Endodermal cell (in vitro differentiated cells): ENCODE measurements at regions not wholly inside any gene's neighbourhood (a gene's known extent, or its start where the extent isn't known, plus 50 kb on each side); places are given as distances from the start of the nearest gene placed in this dataset.

ENCODE experiments used
- DNase-seq: peaks from one replicate; pipeline ENCODE4 v3.0.0-alpha.2; 2017
- H3K27ac ChIP-seq: 2 replicates; pipeline ENCODE4 v1.5.1; 2013; ENCODE audit warnings: mild to moderate bottlenecking, low read depth, low read length, moderate library complexity
- H3K27me3 ChIP-seq: 2 replicates; pipeline ENCODE4 v1.6.1; 2013; ENCODE audit warnings: mild to moderate bottlenecking, low read length, moderate library complexity; ENCODE audit not compliant: insufficient read depth, control insufficient read depth, poor library complexity, severe bottlenecking
- H3K36me3 ChIP-seq: 2 replicates; pipeline ENCODE4 v1.7.0; 2013; ENCODE audit warnings: mild to moderate bottlenecking, low read length, moderate library complexity; ENCODE audit not compliant: control insufficient read depth, insufficient read depth
- H3K4me1 ChIP-seq: one replicate; pipeline ENCODE4 v1.7.0; 2013; ENCODE audit warnings: low read length; ENCODE audit not compliant: control insufficient read depth, insufficient read depth
- H3K4me3 ChIP-seq: 2 replicates; pipeline ENCODE4 v1.5.1; 2013; ENCODE audit warnings: mild to moderate bottlenecking, low read length, moderate library complexity
- H3K9ac ChIP-seq: 2 replicates; pipeline ENCODE4 v1.6.1; 2013; ENCODE audit warnings: mild to moderate bottlenecking, low read length, moderate library complexity; ENCODE audit not compliant: poor library complexity, severe bottlenecking; ENCODE audit errors: extremely low read depth
- H3K9me3 ChIP-seq: 2 replicates; pipeline ENCODE4 v1.6.1; 2013; ENCODE audit warnings: mild to moderate bottlenecking, low read length, moderate library complexity; ENCODE audit not compliant: control insufficient read depth
- H3K27ac Mint-ChIP-seq: 2 replicates; pipeline ENCODE4 v1.8.0; 2020; ENCODE audit warnings: mixed read lengths
- H3K27me3 Mint-ChIP-seq: 2 replicates; pipeline ENCODE4 v1.8.0; 2021; ENCODE audit warnings: mild to moderate bottlenecking, mixed read lengths; ENCODE audit not compliant: insufficient read depth
- H3K36me3 Mint-ChIP-seq: 2 replicates; pipeline ENCODE4 v1.8.0; 2020; ENCODE audit warnings: low read depth, mixed read lengths
- H3K4me1 Mint-ChIP-seq: 2 replicates; pipeline ENCODE4 v1.8.0; 2020; ENCODE audit warnings: mixed read lengths
- H3K4me3 Mint-ChIP-seq: 2 replicates; pipeline ENCODE4 v1.8.0; 2020; ENCODE audit warnings: mild to moderate bottlenecking, moderate library complexity, mixed read lengths
- H3K9me3 Mint-ChIP-seq: 2 replicates; pipeline ENCODE4 v1.8.0; 2020; ENCODE audit warnings: mild to moderate bottlenecking, mixed read lengths
- CTCF ChIP-seq: fragments of 200-600 bp; sonication (generic); conservative IDR thresholded peaks from 2 replicates; pipeline ENCODE4 v1.5.0; 2021; ENCODE audit warnings: antibody characterized with exemption, mild to moderate bottlenecking
- WGBS, 2 experiments: methylation state at CpG; one replicate each; pipeline versions ENCODE4 v1.1.5 to v1.1.7; 2013; ENCODE audit warnings: missing lambda C conversion rate in 2 of 2, mixed read lengths in 1 of 2; ENCODE audit not compliant: insufficient coverage in 1 of 2, insufficient read length in 1 of 2; 5-methylcytosine and 5-hydroxymethylcytosine counted together

- TF ChIP-seq CTCF = no peak
- Mint-ChIP-seq H3K27me3 (no peaks in the 10 kb centered on the region), H3K36me3 (no peaks in the 10 kb centered on the region), H3K9me3 (no peaks in the 10 kb centered on the region), H3K4me3 (no peak overlapping the region), H3K4me1 (peaks cover 9% of the 10 kb centered on the region), H3K27ac (no peak overlapping the region)
- H3K4me3 ChIP-seq = no peak overlapping the region
- no peaks in the 10 kb centered on the region for H3K9me3 ChIP-seq
- H3K36me3 ChIP-seq = no peaks in the 10 kb centered on the region
- H3K27ac ChIP-seq = no peak overlapping the region
- no peak for DNase-seq
- H3K9ac ChIP-seq = no peak overlapping the region
- peaks cover 6% of the 10 kb centered on the region for H3K4me1 ChIP-seq
- WGBS, 2 experiments = 90 to 92% methylated on average over 1 to 2 of the region's 2 CpGs
- H3K27me3 ChIP-seq = no peaks in the 10 kb centered on the region
Measured at GRCh38 chr2:217465100-217465499, 537.7 kb downstream of the TNS1 start.

GRCh38 chr2:217463402-217464075, 539.3 kb downstream of the TNS1 start:
- Histone ChIP-seq H3K27ac (no peak overlapping the region), H3K27me3 (no peaks in the 10 kb centered on the region), H3K4me3 (no peak overlapping the region), H3K9ac (no peak overlapping the region), H3K4me1 (peaks cover 6% of the 10 kb centered on the region), H3K9me3 (no peaks in the 10 kb centered on the region), H3K36me3 (no peaks in the 10 kb centered on the region)
- no peaks in the 10 kb centered on the region for H3K9me3 Mint-ChIP-seq
- no peaks in the 10 kb centered on the region for H3K36me3 Mint-ChIP-seq
- DNase-seq = no peak
- 90% methylated on average over 2 of the region's 2 CpGs; no CpG with 5 or more reads in 1 of the 2 experiments for WGBS, 2 experiments
- H3K27me3 Mint-ChIP-seq = no peaks in the 10 kb centered on the region
- no peak overlapping the region for H3K27ac Mint-ChIP-seq
- H3K4me1 Mint-ChIP-seq = peaks cover 9% of the 10 kb centered on the region
- TF ChIP-seq CTCF = no peak
- H3K4me3 Mint-ChIP-seq = no peak overlapping the region

GRCh38 chr2:217462121-217462520, 540.7 kb downstream of the TNS1 start:
- Mint-ChIP-seq H3K27me3 (no peaks in the 10 kb centered on the region), H3K4me3 (no peak overlapping the region), H3K4me1 (peaks cover 13% of the 10 kb centered on the region), H3K9me3 (peaks cover 3% of the 10 kb centered on the region), H3K36me3 (no peaks in the 10 kb centered on the region), H3K27ac (no peak overlapping the region)
- DNase-seq = no peak
- Histone ChIP-seq H3K4me1 (peaks cover 4% of the 10 kb centered on the region), H3K27me3 (no peaks in the 10 kb centered on the region), H3K9ac (no peak overlapping the region), H3K4me3 (no peak overlapping the region), H3K9me3 (no peaks in the 10 kb centered on the region), H3K36me3 (no peaks in the 10 kb centered on the region), H3K27ac (no peak overlapping the region)
- 74 to 81% methylated on average over 2 of the region's 2 CpGs for WGBS, 2 experiments
- TF ChIP-seq CTCF = no peak
